ENCODE measurements at regions not wholly inside any gene's neighbourhood (a gene's known extent, or its start where the extent isn't known, plus 50 kb on each side); places are given as distances from the start of the nearest gene placed in this dataset.
A peak's percentile ranks its signal among the peaks of the same experiment; 100 is the strongest.

- TF ChIP-seq CTCF (conservative IDR thresholded peaks at IDR 0.05; ENCODE audit: low read length) (peak; percentile 24), EZH2phosphoT487 (IDR thresholded peaks at IDR 0.05; ENCODE audit: borderline replicate concordance) (no peak)
Measured at GRCh38 chr4:117164338-117164737, 79.0 kb upstream of the TRAM1L1 start.
